HG03064 (cell line): ENCODE measurements at regions not wholly inside any gene's neighbourhood (a gene's known extent, or its start where the extent isn't known, plus 50 kb on each side); places are given as distances from the start of the nearest gene placed in this dataset.
"Not testable (repeated sequence)": the region's sequence is repeated elsewhere in the genome, so short reads cannot be mapped to it uniquely, and the experiment has no call there.

Source experiments
- ATAC-seq: cut with Tn5 transposase; IDR thresholded peaks from one replicate; pipeline ENCODE4 v1.9.1; 2021; ENCODE audit warnings: low read depth; ENCODE audit not compliant: unreplicated experiment

- no peak for ATAC-seq
These were observed 264.9 kb upstream of the C1orf174 start for GRCh38 chr1:4164965-4165364.

GRCh38 chr1:4165686-4166300 is 265.7 kb upstream of the C1orf174 start:
- ATAC-seq: no peak

GRCh38 chr1:4166713-4167112 is 266.6 kb upstream of the C1orf174 start:
- no peak for ATAC-seq

- ATAC-seq: no peak
These were observed 269.9 kb upstream of the C1orf174 start for GRCh38 chr1:4169991-4170390.

- no peak for ATAC-seq
These were observed 270.7 kb upstream of the C1orf174 start for GRCh38 chr1:4170548-4171340.

- no peak for ATAC-seq
These were observed 271.7 kb upstream of the C1orf174 start for GRCh38 chr1:4171480-4172450.

GRCh38 chr1:4172644-4173599 is 272.9 kb upstream of the C1orf174 start:
- no peak for ATAC-seq

GRCh38 chr1:4173731-4174130 is 273.7 kb upstream of the C1orf174 start:
- ATAC-seq: no peak

GRCh38 chr1:4174291-4175200 is 274.5 kb upstream of the C1orf174 start:
- no peak for ATAC-seq

- no peak for ATAC-seq
These were observed 275.7 kb upstream of the C1orf174 start for GRCh38 chr1:4175566-4176405.

- ATAC-seq: no peak
These were observed 276.8 kb upstream of the C1orf174 start for GRCh38 chr1:4176841-4177240.

GRCh38 chr1:4177425-4178150 is 277.5 kb upstream of the C1orf174 start:
- no peak for ATAC-seq

- ATAC-seq: no peak
These were observed 278.5 kb upstream of the C1orf174 start for GRCh38 chr1:4178501-4179113.

- no peak for ATAC-seq
These were observed 280.1 kb upstream of the C1orf174 start for GRCh38 chr1:4179914-4180735.

- not testable (repeated sequence) for ATAC-seq
These were observed 286.4 kb upstream of the C1orf174 start for GRCh38 chr1:4186486-4186885.

GRCh38 chr1:4203501-4203900 is 303.4 kb upstream of the C1orf174 start:
- no peak for ATAC-seq
